Femur (tissue), 1 donor: ENCODE measurements at regions not wholly inside any gene's neighbourhood (a gene's known extent, or its start where the extent isn't known, plus 50 kb on each side); places are given as distances from the start of the nearest gene placed in this dataset.
"Not testable (repeated sequence)": the region's sequence is repeated elsewhere in the genome, so short reads cannot be mapped to it uniquely, and the experiment has no call there.

Source experiments
- DNase-seq: peaks from one replicate; pipeline ENCODE4 v3.0.0-alpha.2; 2017

DNA sequence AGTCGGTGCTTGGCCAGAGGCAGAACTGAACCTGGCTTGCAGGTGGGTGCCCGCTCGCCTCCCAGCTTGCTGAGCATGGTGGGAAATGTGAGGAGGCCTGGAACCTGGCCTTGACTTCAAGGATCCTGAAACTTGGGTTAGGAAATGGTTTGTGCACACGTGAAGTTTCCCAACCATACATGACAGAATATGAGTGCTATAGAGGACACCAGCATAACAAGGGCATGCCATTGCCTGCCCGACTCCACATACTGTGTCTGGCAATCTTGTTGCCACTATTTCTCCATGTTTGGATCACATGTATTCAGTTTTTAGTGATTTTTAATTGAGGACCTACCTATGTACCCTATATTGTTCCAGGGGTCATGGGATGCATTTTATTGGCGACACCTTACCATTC lies 177.6 kb upstream of the ANKRD55 start:
- no peak for DNase-seq

DNA sequence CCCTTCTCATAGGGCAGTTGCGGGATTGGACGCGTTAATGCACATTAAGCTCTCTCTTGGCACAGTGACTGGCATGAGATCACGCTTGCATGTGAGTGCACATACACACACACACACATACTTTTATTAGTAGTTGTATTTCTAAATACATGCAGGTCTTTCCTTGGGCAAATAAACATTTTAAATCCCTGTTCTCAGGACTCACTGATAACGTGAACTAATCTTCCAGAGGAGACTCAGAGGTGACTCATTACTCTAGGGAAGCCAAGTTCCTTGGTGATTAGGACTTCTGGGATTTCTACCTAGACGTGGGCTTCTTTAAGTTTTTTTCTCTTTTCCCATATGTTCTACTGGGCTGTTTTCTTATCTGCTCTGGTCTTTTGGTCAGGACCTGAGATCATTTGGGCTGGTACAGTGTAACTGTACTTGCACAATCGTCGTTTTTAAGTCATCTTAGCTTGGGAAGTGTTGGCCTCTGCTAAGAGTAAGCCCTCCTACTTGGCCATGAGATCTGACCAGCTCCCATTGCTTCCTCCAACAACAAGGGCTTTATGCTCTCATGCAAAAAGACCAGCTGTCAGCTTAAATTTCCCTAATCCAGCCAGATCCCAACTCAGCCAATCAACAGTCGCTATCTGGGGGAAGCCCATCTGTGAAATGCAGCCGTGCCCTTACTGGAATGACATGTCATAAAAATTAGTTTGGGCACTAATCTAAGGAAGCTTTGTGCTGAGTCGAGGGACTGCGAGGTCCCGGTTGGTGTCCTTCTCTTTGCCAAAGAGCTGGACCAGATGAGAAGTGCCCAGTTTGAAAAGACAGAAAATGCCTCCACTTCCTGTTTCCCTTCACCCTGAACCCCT lies 176.4 kb upstream of the ANKRD55 start:
- peak; percentile 76 for DNase-seq

DNA sequence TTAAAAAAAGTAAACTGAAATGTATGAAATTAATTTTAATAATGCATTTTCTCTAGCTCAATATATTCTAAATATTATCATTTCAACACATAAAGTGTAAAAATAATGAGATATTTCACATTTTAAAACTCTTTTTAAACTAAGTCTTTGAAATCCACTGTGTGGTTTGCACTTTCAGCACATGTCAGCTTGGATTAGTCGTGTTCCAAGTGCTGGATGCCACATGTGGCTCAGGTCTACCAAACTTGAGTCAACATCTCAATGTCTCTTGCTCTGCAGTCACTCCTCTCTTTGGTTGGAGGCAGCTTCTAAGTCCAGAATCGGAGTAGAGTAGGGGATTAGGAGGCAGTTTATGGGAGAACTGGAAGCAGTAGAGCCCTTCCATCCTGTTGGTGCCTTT lies 173.7 kb upstream of the ANKRD55 start:
- DNase-seq, result no peak

DNA sequence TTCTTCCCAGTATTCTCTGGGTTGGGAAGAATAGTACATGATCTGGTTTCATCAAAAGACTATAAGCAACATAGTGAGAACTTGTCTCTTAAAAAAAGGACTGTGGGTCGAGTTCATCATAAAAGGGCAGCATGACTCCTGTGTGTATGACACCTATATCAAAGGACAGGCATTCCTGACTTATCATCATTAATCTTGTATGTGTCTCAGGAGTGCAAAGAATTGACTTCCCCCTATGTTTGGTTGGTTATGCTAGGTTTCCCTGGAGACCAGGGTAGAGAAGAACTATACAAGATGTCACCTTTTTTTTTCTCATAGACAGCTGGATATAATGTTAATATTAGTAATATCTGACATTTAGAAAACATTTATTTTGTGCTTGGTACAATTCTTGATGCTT lies 173.1 kb upstream of the ANKRD55 start:
- no peak for DNase-seq

DNA sequence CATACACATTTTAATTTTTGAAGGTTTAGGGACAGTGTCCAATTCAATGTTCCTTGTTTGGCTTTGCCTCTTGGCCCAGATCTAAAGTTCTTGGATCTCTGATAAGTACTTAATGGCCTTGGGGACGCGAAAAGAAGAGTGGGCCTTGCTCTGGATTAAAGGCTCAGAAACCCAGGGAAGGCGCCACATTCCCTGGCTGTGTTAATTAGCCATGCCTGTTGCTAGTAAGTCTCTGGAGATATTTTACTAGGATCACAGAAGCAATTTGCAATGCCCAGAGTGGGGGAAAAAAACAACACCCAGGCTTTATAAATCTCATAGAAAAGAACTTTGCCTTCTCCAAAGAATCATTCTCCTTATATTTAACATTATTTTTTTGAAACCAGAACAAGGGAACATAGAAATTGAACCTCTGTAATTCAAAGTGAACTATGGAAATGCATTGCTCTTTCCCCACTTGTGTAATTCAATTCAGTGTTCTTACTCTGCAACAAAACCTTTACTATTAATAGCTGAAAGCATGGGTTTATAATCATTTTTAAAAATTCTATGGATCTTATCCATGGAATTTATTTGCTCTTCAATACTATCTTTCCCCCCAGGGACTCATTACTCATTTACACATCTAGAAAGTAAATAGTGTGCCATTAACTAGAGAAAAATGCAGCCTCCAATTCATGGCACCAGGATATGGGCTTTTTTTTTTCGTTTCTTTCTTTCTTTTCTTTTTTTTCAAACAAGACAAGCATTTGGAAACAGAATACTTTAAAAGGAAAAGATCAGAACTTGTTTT lies 172.2 kb upstream of the ANKRD55 start:
- DNase-seq, result no peak

DNA sequence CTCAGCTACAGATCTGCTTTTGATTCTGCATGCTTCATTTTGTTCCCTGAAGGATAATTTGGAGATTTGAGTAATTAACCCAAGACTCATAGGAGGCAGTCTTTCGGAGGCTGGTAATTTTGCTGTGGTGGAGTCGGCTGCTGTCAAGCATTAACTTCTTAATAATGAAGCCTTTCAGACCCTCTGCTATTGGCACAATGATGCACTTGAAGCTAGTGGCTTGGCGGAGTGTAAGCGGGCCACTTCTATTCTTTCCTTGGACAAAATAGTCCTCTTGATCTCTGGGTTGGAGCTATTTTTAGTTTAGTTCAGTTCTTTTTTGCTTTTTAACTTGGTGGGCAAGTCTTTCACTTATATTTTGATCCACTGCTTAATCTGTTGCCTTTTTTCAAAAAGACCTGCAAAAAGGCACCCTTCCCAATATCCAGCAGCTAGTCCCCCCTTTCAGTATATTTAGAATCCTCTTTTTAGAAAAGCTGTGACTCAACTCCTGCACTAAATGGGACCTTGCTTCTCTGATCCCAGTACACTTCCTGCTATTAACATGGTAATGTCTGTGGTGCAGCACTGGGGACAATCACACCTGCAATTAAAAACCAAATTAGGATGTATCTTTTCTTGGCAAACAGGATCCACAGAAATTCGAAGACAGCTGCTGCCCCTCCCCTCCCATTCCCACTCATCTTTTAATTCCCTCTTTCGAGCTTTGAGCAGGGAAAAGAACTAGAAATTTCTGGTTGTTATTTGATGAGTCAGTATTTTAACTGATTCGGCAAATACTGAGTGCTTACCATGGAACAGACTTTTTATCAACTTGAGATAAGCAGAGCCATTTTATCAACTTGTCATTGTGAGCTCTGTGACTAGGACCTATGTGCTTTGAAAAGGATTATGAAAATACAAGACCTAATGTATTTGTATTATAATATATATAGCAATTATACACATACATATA lies 169.4 kb upstream of the ANKRD55 start:
- DNase-seq, result no peak

DNA sequence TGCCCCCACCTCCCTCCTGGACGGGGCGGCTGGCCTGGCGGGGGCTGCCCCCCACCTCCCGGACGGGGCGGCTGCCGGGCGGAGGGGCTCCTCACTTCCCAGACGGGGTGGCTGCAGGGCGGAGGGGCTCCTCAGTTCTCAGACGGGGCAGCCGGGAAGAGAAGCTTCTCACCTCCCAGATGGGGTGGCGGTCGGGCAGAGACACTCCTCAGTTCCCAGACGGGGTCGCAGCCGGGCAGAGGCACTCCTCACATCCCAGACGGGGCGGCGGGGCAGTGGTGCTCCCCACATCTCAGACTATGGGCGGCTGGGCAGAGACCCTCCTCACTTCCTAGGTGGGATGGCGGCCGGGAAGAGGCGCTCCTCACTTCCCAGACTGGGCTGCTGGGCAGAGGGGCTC lies 164.7 kb upstream of the ANKRD55 start:
- DNase-seq, result not testable (repeated sequence)

DNA sequence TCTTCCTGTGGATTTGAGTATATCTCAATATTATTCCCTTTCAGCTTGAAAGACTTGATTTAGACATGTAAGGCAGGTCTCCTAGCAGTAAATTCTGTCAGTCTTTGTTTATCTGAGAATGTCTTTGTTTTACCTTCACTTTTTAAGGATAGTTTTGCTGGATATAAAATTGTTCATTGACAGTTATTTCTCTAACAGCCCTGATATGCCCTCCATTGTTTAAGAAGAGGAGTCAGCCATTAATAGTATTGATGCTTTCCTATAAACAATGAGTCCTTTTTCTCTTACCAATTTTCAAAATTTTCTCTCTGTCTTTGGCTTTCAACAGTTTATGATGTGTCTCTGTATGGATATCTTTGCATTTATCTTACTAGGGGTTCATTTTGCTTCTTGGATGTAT lies 163.5 kb upstream of the ANKRD55 start:
- no peak for DNase-seq

DNA sequence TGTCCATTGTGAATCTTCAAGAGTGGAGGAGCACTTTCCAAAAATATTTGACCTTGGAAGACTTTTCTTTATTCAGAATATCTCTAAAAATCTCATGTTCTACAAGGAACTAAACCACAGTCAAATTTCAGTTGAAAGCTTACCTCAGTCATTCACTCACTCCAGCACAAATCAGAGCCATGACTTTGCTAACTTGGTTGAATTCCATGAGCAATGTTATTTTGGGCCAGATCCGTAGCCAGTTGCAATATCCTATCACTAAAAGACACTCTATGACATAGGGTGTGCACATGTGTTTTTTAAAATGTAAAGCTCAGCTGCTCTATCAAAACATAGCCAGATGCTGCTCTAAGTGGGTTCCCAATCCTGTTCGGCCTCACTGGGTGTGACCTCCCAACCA lies 156.1 kb upstream of the ANKRD55 start:
- DNase-seq, result peak; percentile 32

DNA sequence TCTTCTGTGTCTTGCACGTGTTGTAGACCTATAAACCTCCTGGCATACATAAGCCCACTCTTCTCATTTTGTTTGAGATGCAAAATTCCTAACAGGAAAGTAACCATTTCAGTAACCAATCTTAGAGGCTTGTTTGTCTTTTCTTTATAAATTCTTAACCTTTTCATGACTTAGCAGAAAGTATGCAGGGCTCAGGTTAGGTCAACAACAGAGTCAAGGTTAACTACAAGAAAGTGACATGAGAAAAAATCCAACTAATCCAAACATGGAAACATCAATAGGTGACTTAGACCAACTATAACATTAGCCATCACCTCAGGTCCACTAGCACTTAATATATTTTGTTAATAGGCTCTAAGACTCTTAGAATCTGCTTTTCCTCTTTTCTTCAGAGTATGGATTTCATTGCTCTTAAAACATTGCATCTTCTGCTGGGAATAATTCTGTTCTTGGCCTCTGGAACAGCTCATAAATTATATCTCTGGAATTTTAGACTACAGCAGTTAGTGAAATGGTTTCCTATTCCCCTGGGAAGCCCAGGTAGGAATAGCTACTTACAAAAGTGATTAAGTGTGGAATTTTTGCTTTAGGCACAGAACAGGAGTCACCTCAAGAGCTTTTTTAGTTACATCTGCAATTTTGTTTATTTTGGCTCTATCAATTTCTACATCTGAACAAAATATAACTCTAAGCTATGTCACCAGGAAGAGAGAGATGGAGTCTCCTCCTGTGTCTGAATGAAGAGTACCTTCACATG lies 155.3 kb upstream of the ANKRD55 start:
- no peak for DNase-seq

DNA sequence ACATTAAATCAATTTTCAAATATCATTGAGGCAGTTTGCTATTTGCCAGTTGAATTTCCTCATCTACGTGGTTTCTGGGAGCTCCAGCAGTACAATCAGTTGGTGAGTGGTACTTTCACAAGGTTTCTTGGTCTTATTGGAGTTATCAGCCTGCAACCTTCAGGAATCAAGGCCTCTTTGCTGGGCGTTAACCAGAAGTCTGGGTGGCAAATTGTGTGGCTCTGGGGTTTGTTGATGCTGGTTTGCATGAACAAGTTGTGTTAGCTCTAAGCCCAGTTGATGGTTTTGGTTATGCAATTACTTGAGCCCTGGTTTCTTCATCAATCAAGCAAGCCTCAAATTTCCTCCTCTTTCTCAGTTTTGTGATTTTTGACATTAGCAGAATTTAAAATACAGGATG lies 152.9 kb upstream of the ANKRD55 start:
- no peak for DNase-seq

DNA sequence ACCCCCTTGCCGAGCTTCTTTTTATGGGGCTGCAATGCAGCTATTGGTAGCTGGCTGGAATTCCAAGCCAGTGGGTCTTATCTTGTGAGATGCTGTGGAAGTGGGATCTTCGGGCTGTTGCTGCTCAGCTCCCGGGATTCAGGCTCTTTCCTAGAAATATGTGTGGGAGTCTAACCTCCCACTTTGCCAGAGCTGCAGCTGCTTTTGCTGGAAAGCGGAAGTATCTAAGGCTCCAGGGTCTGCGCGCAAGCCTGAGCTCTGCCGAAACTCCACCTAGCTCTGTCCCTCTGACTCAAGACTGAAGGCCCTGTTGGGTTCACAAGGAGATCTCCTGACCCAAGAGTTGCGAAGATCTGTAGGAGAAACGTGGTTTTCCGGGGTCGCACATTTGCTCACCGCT lies 151.1 kb upstream of the ANKRD55 start:
- DNase-seq, result no peak

DNA sequence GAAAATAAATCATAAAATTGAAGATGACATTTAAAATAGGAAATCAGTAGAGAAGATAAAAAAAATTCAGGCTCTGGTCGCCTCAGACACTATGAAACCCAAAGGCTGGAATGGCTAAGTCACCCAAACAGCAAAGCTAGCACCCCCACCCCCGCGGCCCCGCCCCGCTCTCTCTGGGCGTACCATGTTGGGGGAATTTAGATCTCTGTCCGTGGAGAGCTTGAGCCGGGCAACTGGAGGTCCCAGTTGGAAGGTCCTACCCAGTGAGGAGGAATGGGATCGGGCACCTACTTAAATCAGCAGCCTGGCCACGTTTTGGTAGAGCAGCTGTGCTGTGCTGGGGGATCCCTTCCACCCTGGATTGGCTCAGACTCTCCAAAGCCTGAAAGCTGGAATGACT lies 150.6 kb upstream of the ANKRD55 start:
- no peak for DNase-seq

DNA sequence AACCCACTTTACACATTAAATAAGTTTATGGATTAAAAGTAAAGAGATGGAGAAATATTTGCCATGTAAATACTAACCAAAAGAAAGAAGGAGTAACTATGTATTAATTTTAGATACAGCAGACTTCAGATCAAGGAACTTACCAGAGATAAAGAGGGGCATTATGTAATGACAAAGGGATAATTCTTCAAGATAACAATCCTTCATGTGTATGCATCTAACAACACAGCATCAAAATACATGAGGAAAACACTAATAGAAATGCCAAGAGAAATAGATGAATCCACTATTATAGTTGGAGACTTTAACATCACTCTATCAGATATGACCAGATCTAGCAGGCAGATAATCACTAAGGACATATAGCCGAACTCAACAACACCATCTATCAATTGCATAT lies 149.8 kb upstream of the ANKRD55 start:
- DNase-seq, result no peak

DNA sequence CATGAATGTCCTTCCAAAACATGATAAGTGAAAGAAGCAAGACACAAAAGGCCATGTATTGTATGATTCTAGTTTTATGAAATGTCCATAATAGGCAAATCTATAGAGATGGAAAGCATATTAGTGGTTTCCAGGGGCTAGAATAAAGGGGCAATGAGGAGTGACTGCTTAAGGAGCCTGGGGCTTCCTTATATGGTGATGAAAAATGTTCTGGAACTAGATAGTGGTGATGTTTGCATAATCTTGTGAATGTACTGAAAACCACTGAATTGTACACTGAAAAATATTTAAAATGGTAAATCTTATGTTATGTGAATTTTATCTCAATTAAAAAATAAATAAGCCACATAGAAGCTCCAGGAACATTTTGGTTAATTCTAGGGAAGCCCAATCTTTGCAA lies 144.4 kb upstream of the ANKRD55 start:
- no peak for DNase-seq

DNA sequence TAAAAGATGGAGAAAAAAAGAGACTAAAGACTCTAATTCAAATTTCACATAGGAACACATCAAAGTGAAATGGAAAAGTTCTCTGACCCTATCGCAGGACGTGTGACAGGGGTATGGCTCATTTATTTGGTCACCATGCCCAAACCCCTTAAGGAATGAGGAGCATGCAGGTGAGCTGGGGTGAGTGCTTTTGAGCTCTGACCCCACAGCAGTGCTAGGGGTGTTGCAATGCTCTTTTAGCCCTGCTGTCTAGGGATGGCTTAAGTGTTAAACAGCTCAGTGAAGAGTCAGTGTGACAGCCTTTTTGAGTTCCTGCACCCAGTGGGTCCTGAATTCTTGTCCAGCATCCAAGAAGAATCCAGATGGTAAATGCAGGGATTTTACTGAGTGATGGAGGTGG lies 143.0 kb upstream of the ANKRD55 start:
- DNase-seq, result no peak

DNA sequence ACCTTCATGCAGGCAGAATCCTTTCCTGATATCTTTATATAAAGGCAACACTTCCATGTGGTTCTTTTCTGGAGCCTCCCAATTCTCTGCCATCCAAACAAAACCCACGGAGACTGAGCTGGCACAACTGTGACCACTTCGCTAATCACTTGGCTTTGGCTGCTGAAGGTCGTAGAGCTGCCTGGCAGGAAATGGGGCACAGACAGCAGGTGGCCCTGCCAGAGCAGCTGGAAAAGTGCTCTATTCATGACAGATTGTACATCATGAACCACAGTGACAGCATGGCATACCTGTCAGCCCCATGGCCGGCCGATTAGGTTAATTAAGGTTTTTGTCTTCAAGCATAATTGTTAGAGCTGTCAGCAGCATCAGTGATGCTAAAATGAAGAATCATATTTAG lies 141.9 kb upstream of the ANKRD55 start:
- DNase-seq, result no peak

DNA sequence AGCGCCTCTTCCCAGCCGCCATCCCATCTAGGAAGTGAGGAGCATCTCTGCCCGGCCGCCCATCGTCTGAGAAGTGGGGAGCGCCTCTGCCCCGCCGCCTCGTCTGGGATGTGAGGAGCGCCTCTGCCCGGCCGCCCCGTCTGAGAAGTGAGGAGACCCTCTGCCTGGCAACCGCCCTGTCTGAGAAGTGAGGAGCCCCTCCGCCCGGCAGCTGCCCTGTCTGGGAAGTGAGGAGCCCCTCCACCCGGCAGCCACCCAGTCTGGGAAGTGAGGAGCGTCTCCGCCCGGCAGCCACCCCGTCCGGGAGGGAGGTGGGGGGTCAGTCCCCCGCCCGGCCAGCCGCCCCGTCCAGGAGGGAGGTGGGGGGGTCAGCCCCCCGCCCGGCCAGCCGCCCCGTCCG lies 139.4 kb upstream of the ANKRD55 start:
- DNase-seq, result not testable (repeated sequence)

DNA sequence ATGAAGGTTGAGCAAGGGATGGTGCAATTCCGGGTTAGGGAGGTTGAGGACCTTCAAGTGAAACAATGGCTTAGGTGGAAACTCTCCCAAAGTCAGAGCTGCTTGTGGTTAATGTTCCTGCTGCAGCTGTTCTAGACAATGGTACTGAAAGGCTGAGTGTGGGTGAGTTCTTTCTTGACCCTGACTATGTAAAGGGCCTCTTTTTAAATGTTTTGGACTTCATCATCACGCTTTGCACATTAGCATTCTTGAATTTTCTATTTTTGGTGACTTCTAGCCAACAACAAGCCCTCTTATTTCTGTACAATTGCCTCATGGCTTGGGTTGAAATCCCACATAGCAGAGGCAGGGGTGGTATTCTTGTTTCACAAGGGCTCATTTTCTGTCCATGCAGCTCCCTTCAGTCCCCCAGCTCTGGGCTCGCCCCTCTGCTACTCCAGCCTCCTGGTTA lies 136.3 kb upstream of the ANKRD55 start:
- DNase-seq, result no peak

DNA sequence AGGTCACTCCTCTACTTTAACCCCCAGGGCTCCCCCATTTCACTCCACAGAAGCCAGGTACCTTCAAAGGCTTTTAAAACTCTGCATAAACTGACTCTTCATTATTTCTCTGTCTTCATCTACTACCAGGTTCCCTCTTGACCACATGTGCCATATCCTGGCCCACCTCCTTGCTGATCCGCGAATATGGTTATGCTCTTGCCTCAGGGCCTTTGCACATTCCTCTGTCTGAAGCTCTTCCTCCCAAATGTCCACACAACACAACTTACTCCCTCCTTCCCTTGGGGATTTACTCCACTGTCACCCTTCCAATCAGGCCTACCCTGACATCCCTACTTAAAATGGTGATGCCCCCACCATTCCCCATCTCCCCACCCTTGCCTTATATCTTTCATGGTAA lies 134.6 kb upstream of the ANKRD55 start:
- DNase-seq, result no peak

DNA sequence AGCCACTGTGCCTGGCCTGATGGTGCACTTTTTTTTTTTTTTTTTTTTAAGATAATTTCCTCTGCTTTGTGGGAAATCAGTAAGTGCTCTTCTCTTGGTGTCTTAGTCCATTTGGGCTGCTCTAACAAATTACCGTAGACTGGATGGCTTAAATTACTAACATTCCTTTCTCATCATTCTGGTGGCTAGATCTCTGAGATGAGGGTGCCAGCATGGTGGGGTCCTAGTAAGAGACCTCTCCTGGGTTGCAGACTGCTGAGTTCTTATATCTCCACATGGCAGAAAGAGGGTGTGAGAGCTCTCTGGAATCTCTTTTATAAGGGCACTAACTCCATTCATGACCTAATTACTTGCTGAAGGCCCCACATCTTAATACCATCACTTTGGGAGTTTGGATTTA lies 133.9 kb upstream of the ANKRD55 start:
- DNase-seq, result no peak

DNA sequence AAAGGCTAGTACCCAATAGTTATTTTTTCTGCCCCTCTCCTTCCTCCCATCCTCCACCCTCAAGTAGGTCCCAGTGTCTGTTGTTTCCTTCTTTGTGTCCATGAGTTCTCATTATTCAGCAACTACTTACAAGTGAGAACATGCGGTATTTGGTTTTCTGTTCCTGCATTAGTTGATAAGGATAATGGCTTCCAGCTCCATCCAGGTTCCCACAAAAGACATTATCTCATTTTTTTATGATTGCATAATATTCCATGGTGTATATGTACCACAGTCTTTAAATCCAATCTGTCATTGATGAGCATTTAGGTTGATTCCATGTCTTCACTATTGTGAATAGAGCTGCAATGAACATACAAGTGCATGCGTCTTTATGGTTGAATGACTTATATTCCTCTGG lies 128.3 kb upstream of the ANKRD55 start:
- DNase-seq, result no peak
